Upper lobe of left lung (tissue), 6 donors: ENCODE measurements at regions not wholly inside any gene's neighbourhood (a gene's known extent, or its start where the extent isn't known, plus 50 kb on each side); places are given as distances from the start of the nearest gene placed in this dataset.

Experiments
- ATAC-seq, 2 donors: fragments of 200-7000 bp; cut with Tn5 transposase; one replicate each; pipeline ENCODE4 v1.9.1; 2022; ENCODE audit warnings: mild to moderate bottlenecking in 2 of 2, moderate library complexity in 2 of 2; ENCODE audit not compliant: low FRiP score in 2 of 2
- DNase-seq, 2 donors: peaks; one replicate each; pipeline ENCODE4 v3.0.0-alpha.2; 2019 to 2020
- H3K27ac ChIP-seq, 4 donors: fragments of 200-600 bp; sonication (generic); one replicate each; pipeline ENCODE4 v1.5.1; 2016 to 2019
- H3K27me3 ChIP-seq, 4 donors: fragments of 200-600 bp; sonication (generic); one replicate each; pipeline ENCODE4 v1.5.1; 2017 to 2019
- H3K36me3 ChIP-seq, 4 donors: fragments of 200-600 bp; sonication (generic); one replicate each; pipeline ENCODE4 v1.5.1; 2016 to 2019
- H3K4me1 ChIP-seq, 4 donors: fragments of 200-600 bp; sonication (generic); one replicate each; pipeline ENCODE4 v1.5.1; 2018 to 2019
- H3K4me3 ChIP-seq, 4 donors: fragments of 200-600 bp; sonication (generic); one replicate each; pipeline ENCODE4 v1.5.1; 2017 to 2019; ENCODE audit warnings: mild to moderate bottlenecking in 2 of 4, moderate library complexity in 1 of 4
- H3K9me3 ChIP-seq, 4 donors: fragments of 200-600 bp; sonication (generic); one replicate each; pipeline ENCODE4 v1.5.1; 2018 to 2019
- CTCF ChIP-seq, 6 experiments: fragments of 450-650 bp in 4 of 6; fragments of 200-600 bp in 2 of 6; sonication (generic) in 2 of 6; IDR thresholded peaks; one replicate each; pipeline ENCODE4 v1.5.1; 2016 to 2019; ENCODE audit warnings: antibody characterized with exemption in 6 of 6
- EP300 ChIP-seq, 4 donors: sonication (generic); formaldehyde crosslinking; IDR thresholded peaks; one replicate each; pipeline ENCODE4 v1.5.1; 2017; ENCODE audit warnings: antibody characterized with exemption in 4 of 4, control low read depth in 2 of 4
- POLR2A ChIP-seq, 4 donors: fragments of 450-650 bp; IDR thresholded peaks; one replicate each; pipeline ENCODE4 v1.5.1; 2016 to 2017; ENCODE audit warnings: antibody characterized with exemption in 4 of 4, mild to moderate bottlenecking in 2 of 4
- POLR2AphosphoS5 ChIP-seq, 2 donors: sonication (generic); formaldehyde crosslinking; IDR thresholded peaks; one replicate each; pipeline ENCODE4 v1.5.1; 2017; ENCODE audit warnings: antibody characterized with exemption in 2 of 2
- WGBS, 2 donors: methylation state at CpG; one replicate each; pipeline ENCODE4 v1.1.5; 2017 to 2018; 5-methylcytosine and 5-hydroxymethylcytosine counted together
- donor health status: DM: no; HTN: no; CAD: no; lungs with moderate emphysema.
- donor health status: DM: no; HTN: yes; CAD: no; lungs with severe emphysema.

- DNase-seq, result no peak
- TF ChIP-seq EP300 (IDR thresholded peaks at IDR 0.05), result no peak
- TF ChIP-seq CTCF (IDR thresholded peaks at IDR 0.05), result no peak
- no peak for TF ChIP-seq POLR2A (IDR thresholded peaks at IDR 0.05)
- no peak for TF ChIP-seq POLR2AphosphoS5 (IDR thresholded peaks at IDR 0.05)
- H3K27ac ChIP-seq, result no peak overlapping the region
- no peak overlapping the region for H3K4me3 ChIP-seq
- peaks cover 6 to 18% (median 11%) of the 10 kb centered on the region in 4 donors for H3K9me3 ChIP-seq
- peaks cover 17 to 24% (median 20%) of the 10 kb centered on the region in 4 donors for H3K4me1 ChIP-seq
- 93 to 97% methylated on average over 2 of the region's 2 CpGs for WGBS, 2 donors
- no peaks in the 10 kb centered on the region for H3K36me3 ChIP-seq
- ATAC-seq, result no peak
- H3K27me3 ChIP-seq, result no peaks in the 10 kb centered on the region
Observed at GRCh38 chr2:172344159-172344558, 83.2 kb upstream of the ITGA6 start.

GRCh38 chr2:172345956-172346555 is 81.3 kb upstream of the ITGA6 start:
- Histone ChIP-seq H3K4me1 (peaks cover 0 to 8% (median 7%) of the 10 kb centered on the region in 4 donors), H3K27ac (no peak overlapping the region), H3K27me3 (no peaks in the 10 kb centered on the region), H3K4me3 (no peak overlapping the region), H3K36me3 (no peaks in the 10 kb centered on the region), H3K9me3 (peaks cover 6 to 18% (median 11%) of the 10 kb centered on the region in 4 donors)
- DNase-seq (no peak), ATAC-seq (no peak)
- no peak for TF ChIP-seq EP300 (IDR thresholded peaks at IDR 0.05)
- no peak for TF ChIP-seq CTCF (IDR thresholded peaks at IDR 0.05)
- TF ChIP-seq POLR2AphosphoS5 (IDR thresholded peaks at IDR 0.05), result no peak
- TF ChIP-seq POLR2A (IDR thresholded peaks at IDR 0.05), result no peak
- 75 to 96% methylated on average over 1 of the region's 1 CpG for WGBS, 2 donors

DNA sequence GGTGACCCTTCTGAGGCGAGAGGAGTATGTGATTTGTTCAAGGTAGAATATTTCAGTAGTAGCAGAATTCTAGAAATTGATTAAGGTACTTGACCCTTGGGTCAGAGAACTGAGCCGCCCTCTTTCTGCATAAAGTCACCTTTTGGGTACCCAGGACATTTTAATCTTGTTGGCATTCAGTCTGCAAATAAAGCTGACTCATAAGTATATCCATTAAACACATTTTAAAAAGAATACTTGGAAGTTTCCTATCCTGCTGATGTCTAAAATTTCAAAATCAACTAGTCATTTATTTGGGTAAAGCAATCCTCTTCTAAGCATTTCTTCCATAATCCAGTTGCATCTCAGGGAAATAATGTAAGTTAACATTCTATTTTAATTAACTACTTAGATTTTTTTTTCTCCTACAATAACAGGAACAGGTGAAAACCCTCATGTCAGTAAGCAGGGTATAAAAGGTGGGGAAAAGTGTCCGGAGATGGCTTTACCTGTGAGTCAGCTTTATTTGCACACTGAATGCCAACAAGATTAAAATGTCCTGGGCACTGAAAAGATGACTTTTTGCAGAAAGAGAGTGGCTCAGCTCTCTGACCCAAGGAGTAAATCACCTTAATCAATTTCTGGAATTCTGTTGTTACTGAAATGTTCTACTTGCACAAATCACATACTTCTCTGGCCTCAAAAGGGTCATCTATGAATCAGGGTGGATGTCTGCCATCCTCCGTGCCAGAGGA is 78.7 kb upstream of the ITGA6 start:
- Histone ChIP-seq H3K9me3 (peaks cover 6 to 17% (median 10%) of the 10 kb centered on the region in 4 donors), H3K4me1 (no peaks in the 10 kb centered on the region), H3K27me3 (no peaks in the 10 kb centered on the region), H3K36me3 (no peaks in the 10 kb centered on the region), H3K4me3 (no peak overlapping the region), H3K27ac (no peak overlapping the region)
- DNase-seq, result no peak
- TF ChIP-seq EP300 (IDR thresholded peaks at IDR 0.05) (no peak), POLR2A (IDR thresholded peaks at IDR 0.05) (no peak), POLR2AphosphoS5 (IDR thresholded peaks at IDR 0.05) (no peak), CTCF (IDR thresholded peaks at IDR 0.05) (no peak)
- ATAC-seq, result no peak
- WGBS, 2 donors, result 74 to 77% methylated on average over 4 of the region's 4 CpGs

DNA sequence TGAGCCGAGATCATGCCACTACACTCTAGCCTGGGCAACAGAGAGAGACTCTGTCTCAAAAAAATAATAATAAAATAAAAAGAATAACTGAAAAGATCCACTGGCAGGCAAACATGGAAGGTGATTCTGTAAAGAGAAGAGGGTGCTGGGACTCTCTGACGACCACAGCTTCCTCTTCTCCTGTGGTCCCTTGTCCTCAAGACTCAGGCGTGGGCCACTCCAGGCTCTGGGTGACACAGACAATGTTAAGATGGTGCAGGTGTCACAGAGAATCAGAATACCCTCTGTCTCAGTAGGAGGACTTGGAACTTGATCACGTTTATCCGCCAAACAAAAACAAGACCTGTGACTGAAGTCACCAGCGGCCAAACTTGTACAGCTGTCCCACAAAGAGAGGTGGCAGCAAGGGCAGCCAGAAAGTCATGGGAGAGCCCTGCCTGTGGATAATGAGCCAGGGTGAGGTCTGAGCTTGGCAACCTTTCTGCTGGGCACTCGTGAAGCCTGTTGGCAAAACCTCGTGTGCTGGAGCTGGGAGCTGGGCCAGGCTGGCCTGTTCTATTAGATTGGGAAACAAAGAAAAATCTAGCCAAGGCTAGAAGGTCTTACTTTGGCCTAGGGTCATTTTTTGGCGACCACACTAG is 76.4 kb upstream of the ITGA6 start:
- DNase-seq (peak in 1 of 2 donors; percentile 74), ATAC-seq (peak; percentile 26 to 60)
- Histone ChIP-seq H3K36me3 (no peaks in the 10 kb centered on the region), H3K9me3 (peaks cover 0 to 5% (median 0%) of the 10 kb centered on the region in 4 donors), H3K4me3 (no peak overlapping the region), H3K27ac (no peak overlapping the region), H3K4me1 (peaks cover 0 to under 1% (median 0%) of the 10 kb centered on the region in 4 donors), H3K27me3 (no peaks in the 10 kb centered on the region)
- TF ChIP-seq POLR2AphosphoS5 (IDR thresholded peaks at IDR 0.05) (no peak), CTCF (IDR thresholded peaks at IDR 0.05) (no peak), POLR2A (IDR thresholded peaks at IDR 0.05) (no peak), EP300 (IDR thresholded peaks at IDR 0.05) (no peak)
- 63 to 64% methylated on average over 8 to 9 of the region's 9 CpGs for WGBS, 2 donors
